GM21423 (cell line): ENCODE measurements at regions not wholly inside any gene's neighbourhood (a gene's known extent, or its start where the extent isn't known, plus 50 kb on each side); places are given as distances from the start of the nearest gene placed in this dataset.
"Not testable (repeated sequence)": the region's sequence is repeated elsewhere in the genome, so short reads cannot be mapped to it uniquely, and the experiment has no call there.

ENCODE experiments used
- ATAC-seq: cut with Tn5 transposase; IDR thresholded peaks from one replicate; pipeline ENCODE4 v1.9.1; 2021; ENCODE audit warnings: mild to moderate bottlenecking, moderate library complexity; ENCODE audit not compliant: unreplicated experiment

DNA sequence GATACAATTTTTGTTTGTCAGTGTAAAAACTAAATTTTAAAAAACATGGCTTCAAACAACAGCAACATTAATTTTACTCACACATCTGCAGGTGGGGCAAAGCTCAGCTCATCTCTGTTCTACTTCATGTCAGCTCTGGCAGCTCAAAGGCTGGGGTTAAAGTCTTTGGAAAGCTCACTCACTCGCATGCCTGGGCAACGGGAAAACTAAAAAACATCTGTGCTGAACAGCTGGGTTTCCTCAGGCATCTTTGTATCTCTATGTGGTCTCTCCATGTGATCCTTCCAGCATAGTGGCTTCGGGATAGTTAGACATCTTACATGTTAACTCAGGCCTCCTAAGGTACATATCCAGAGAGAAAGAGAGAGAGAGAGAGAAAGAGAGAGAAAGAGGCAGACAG is 499.6 kb downstream of the RFPL4B start:
- ATAC-seq, result no peak

DNA sequence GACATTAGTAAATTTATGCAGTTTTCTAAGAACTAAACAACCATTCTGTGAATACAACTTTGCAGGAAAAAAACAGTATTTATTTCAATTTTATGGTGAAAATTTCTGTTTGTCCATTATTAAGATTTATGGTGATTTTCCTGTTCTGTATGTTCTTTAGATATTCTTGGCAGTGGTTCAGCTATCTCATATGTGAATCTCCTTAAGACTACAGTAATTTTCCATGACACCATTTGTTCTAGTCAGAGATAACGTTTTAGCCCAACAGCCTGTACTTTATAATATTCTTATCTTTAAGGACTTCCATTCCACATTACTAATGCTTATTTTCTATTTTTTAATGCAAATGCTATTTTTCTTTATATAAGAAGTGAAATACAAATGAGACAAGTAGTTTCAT is 504.0 kb downstream of the RFPL4B start:
- no peak for ATAC-seq

GRCh38 chr6:112853162-112853561 is 506.0 kb downstream of the RFPL4B start:
- ATAC-seq, result no peak

DNA sequence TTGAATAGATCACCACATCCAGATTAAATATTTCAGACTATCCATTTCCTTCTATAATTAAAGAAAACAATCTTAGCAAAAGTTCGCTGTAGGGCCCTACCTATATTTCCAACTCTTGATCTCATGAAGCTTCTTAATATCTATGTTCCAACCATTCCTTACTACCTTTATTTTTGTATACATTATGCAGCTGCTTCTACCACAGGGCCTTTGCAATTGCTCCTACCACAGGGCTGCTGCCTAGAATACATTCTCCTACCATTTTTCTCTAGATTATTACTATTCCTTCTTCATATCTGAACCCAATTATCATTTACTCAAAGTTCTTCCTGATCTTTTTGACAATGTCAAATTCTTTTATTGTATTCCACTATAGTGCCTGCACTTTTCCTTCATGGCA is 516.6 kb downstream of the RFPL4B start:
- no peak for ATAC-seq

DNA sequence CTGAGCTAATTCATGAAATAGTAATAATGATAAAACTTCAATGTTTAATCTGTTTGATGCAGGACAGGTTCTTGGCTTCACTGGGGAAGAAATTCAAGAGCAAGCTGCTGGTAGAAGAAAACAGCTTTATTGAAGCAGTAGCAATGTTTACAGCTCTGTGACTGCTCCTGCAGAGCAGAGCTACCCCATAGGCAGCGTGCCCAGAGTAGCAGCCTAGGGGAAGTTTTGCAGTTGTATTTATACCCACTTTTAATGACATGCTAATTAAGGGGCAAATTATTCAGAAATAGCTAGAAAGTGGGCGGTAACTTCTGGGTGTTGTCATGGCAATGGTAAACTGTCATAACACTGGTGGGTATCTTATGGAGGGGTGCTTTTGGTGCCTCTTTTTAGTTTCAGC is 518.0 kb downstream of the RFPL4B start:
- ATAC-seq, result no peak

GRCh38 chr6:112874881-112875280 is 527.8 kb downstream of the RFPL4B start:
- ATAC-seq, result no peak

DNA sequence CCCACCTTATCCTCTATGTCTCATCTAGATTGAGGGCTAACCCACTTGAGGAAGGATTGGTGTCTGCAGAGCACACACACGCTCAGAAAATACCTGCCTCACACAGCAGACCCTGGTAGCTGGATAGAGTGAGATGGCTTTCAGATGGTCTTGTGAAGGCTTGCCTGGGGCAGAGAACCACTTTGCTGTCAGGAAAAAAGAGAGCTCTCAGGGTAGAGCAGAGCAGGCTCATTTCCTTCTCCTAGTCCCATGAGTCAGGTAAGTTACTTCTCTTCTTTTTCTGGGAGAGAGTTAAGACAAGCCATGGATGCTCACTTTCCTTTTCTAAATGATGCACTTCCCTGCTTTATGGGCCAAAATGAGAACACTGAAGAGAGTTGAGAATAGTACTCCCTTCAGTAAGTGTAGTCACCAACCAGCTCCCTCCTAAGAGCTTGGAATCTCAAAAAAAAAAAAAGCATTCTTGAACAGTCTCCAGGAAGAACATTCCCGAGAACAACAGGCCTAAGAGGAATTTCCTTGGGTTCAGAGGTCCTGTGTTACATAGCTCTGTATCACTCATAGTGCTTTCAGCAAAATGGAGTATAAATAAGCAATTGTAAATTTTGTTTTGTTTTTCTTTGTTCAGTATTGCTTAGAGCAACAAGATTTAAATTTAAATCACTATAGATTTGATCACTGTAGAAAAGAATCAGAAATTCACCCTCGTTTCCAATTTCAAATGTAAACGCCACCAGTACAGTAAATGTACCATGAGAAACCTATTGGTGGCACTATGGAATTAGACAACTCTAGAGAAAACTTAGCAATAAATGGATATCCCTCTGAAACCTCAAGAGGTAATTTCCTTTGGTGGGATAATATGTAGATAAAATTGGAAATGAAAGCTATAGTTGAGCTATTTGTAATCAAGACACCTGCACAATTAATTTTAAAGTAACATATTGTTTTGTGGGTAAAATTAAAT is 530.3 kb downstream of the RFPL4B start:
- no peak for ATAC-seq

DNA sequence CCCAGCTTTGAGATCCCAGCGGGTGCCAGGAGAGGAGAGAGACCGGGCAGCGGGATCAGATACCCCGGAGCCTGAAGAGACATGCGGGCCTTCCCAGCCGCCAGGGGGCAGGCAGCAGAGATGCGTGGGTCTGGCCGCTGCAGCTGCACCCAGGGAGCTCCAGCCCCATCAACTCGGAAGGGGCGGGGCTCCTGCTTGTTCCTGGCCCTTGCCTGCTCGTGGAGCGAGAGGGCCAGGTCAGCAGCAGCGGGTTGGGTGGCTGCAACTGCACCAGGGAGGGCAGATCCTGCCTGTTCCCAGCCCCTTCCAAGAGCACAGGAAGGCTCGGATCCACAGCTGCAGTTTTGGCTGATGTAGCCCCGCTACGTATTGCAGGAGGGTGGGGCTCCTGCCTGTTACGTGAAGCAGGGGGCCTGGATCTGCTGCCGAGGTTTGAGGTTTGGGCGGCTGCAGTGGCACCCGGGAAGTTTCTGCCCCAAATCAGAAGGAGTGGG is 532.8 kb downstream of the RFPL4B start:
- ATAC-seq, result no peak

- no peak for ATAC-seq
Measured at GRCh38 chr6:112881027-112881426, 533.9 kb downstream of the RFPL4B start.

DNA sequence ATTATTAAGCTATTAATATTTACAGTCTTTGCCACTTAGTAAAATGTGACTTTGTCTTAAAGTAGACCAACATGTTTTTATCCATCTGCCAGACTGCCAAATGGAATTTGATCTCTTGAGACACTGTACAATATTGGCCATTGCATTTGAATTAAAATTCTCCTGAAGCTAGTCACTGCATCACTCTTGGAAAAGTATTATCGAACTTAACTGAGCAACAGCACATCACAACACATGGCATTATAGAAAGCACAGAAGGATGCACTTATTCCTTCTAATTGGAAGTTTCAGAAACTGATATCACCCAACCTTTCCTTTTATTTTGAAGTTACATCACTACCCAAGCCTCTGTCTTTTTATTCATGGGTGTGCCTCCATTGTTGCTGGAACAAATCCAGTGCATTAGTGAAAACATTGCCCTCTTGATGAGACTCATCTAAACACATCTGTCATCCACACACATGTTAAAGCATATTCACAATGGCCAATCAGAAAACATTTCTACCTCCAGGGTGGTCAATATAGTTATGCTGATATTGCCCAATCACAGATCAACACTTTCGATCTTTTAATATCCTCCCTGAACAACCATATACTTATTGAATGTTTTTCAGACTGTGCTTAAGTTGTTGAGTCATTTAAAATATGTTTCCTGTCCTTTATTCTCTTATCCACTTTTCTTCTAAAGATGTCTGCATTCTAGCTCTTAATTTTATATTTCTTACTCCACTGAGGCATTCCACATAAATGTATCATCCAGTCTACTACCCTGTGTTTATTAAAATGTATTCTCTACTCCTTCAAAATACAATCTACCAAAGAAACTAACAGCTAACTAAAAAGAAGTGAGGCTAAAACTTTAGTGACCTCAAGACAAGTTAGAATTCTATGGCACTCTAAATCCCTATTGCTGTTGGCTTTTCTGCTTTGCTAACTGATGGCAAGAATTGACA is 535.0 kb downstream of the RFPL4B start:
- no peak for ATAC-seq

DNA sequence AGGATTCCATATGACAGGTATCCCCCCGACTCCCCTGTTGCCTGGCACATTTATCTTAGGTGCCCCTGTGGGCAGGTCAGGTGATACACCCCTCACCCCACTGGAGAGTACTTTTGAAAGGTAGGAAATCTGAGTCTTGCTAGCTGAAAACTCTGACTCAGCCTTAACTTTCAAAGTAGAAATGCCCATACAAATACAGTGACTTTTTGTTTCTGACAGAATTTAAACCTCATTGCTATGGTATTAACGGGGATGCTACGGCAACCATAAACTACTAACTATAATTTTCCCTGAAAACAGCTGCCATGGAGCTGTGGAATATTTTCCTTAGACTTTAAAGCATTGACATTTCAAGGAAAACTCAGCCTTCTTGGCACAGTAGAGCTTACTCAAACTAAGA is 536.0 kb downstream of the RFPL4B start:
- ATAC-seq, result no peak

- no peak for ATAC-seq
Measured at GRCh38 chr6:112886415-112886814, 539.3 kb downstream of the RFPL4B start.

DNA sequence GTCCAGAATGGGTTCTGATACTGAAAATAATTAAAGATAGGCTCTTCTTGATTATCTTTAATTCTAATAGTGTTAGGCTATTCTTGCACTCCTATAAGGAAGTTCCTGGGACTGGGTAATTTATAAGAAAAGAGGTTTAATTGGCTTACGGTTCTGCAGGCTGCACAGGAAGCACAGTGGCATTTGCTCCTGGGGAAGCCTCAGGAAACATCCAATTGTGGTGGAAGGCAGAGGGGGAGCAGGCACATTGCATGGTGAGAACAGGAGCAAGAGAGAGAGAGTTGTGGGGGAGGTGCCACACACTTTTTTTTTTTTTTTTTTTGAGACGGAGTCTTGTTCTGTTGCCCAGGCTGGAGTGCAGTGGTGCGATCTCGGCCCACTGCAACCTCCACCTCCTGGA is 540.3 kb downstream of the RFPL4B start:
- ATAC-seq, result not testable (repeated sequence)

GRCh38 chr6:112899541-112899940 is 552.4 kb downstream of the RFPL4B start:
- no peak for ATAC-seq

GRCh38 chr6:112903361-112903760 is 556.2 kb downstream of the RFPL4B start:
- ATAC-seq, result no peak

DNA sequence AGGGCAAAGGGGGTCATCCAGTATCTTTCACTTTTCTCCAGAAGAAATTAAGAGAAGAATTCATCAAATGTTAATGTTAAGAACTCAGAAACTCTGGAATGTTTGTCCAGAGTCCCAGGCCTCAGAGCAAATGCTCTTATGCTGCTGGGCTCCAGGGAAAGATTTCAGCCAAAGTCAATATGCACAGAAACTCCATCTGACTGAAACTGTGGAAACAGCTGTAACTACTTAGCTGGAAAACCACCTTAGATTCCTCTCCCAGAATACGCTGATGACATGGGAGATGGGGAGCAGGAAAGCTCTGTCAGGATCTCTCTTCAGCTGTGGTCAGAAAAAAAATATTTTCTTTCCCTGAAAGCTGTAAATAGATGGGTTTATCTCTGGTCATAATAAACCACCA is 559.6 kb downstream of the RFPL4B start:
- ATAC-seq, result no peak

DNA sequence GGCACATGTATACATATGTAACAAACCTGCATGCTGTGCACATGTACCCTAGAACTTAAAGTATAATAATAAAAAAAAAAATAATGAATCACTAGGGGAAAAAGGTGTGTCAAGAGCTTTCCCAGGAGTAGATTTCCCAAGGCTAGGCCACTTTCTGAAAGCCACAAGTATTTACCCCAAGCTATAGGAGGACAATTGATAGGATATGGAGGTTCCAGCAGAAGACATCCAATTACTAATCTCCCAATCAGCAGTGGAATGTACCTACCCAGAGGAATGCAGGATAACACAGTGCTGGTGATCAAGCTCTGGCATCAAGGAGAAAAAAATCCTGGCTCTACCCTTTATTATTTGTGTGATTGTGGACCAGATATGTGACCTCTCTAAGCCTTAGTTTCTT is 562.7 kb downstream of the RFPL4B start:
- ATAC-seq, result no peak

GRCh38 chr6:112910256-112910655 is 563.1 kb downstream of the RFPL4B start:
- ATAC-seq, result no peak

DNA sequence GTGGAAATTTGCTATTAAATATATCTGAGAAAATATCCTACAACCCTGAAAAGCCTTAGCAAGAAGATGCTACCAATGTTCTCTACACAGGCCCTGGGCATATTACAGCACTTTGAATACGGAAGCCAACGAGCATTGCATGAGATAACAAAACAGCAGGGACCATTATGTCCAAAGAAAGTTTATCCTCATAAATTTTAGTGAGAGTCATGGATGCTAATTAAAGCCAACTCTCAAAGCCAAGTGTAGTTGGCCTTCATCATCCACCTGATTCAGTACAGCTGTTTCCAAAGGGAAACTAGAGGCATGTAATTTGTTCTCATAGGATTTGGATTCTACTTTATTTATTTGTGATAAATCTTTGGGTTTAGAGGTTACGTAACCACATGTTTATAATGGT is 564.8 kb downstream of the RFPL4B start:
- no peak for ATAC-seq

DNA sequence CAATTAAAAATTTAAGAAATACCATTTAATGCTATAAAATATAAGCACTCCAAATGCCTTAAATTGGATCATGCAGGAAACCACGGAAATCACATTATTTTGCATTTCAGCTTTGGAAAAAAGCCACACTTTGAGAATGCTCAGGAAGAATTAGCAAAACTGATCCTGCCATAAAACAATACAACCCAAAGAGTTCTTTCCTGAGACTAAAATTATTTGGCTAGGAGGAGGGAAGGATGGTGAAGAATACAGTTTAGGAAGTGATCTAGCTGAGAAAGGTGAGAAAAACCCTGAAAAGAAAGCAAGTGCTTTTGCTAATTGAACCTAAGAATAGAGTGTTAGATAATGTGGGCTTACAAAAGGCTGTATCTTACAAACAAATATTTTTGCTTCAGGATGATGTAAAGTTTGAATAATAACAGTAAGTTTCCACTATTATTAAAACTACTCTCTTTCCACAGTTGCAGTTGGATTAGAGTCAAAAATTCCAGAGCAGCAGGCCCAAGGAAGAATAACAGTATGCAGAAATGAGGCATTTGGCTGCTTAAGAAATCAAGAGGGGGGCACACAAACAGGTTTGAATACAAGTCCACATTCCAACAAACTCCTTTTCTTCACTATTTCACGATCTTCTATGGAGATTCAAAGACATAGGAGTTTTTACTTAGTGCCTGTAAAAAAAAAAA is 565.4 kb downstream of the RFPL4B start:
- ATAC-seq, result no peak

- ATAC-seq, result not testable (repeated sequence)
Measured at GRCh38 chr6:112919744-112920143, 572.6 kb downstream of the RFPL4B start.
